Medulla oblongata (tissue), 1 donor: ENCODE measurements at regions not wholly inside any gene's neighbourhood (a gene's known extent, or its start where the extent isn't known, plus 50 kb on each side); places are given as distances from the start of the nearest gene placed in this dataset.
"Not testable (repeated sequence)": the region's sequence is repeated elsewhere in the genome, so short reads cannot be mapped to it uniquely, and the experiment has no call there.

ENCODE experiments used
- DNase-seq: peaks from one replicate; pipeline ENCODE4 v3.0.0-alpha.2; 2015; ENCODE audit errors: extremely low spot score

GRCh38 chr12:116327992-116328391 lies 50.5 kb upstream of the MED13L start:
- DNase-seq = not testable (repeated sequence)

- no peak for DNase-seq
These were observed 54.4 kb upstream of the MED13L start for GRCh38 chr12:116331876-116332275.

GRCh38 chr12:116332705-116333380 lies 55.4 kb upstream of the MED13L start:
- DNase-seq = no peak

- DNase-seq = no peak
These were observed 55.9 kb upstream of the MED13L start for GRCh38 chr12:116333402-116333801.

- DNase-seq = no peak
These were observed 59.1 kb upstream of the MED13L start for GRCh38 chr12:116336542-116337065.

- no peak for DNase-seq
These were observed 59.8 kb upstream of the MED13L start for GRCh38 chr12:116337312-116337711.

- no peak for DNase-seq
These were observed 60.8 kb upstream of the MED13L start for GRCh38 chr12:116338064-116338846.

GRCh38 chr12:116339062-116339461 lies 61.6 kb upstream of the MED13L start:
- DNase-seq = no peak

- no peak for DNase-seq
These were observed 62.4 kb upstream of the MED13L start for GRCh38 chr12:116339800-116340371.

GRCh38 chr12:116343331-116343884 lies 65.9 kb upstream of the MED13L start:
- DNase-seq = no peak

GRCh38 chr12:116346222-116346621 lies 68.7 kb upstream of the MED13L start:
- no peak for DNase-seq

- DNase-seq = no peak
These were observed 69.2 kb upstream of the MED13L start for GRCh38 chr12:116346741-116347140.

- no peak for DNase-seq
These were observed 69.8 kb upstream of the MED13L start for GRCh38 chr12:116347265-116347664.

GRCh38 chr12:116352315-116352835 lies 74.9 kb upstream of the MED13L start:
- no peak for DNase-seq

- no peak for DNase-seq
These were observed 76.5 kb upstream of the MED13L start for GRCh38 chr12:116353958-116354357.

GRCh38 chr12:116354534-116354933 lies 77.0 kb upstream of the MED13L start:
- no peak for DNase-seq

- no peak for DNase-seq
These were observed 77.7 kb upstream of the MED13L start for GRCh38 chr12:116354950-116355783.

- no peak for DNase-seq
These were observed 81.0 kb upstream of the MED13L start for GRCh38 chr12:116358536-116358892.

GRCh38 chr12:116358893-116359761 lies 81.6 kb upstream of the MED13L start:
- peak; percentile 92 for DNase-seq
